ENCODE measurements at regions not wholly inside any gene's neighbourhood (a gene's known extent, or its start where the extent isn't known, plus 50 kb on each side); places are given as distances from the start of the nearest gene placed in this dataset.

DNA sequence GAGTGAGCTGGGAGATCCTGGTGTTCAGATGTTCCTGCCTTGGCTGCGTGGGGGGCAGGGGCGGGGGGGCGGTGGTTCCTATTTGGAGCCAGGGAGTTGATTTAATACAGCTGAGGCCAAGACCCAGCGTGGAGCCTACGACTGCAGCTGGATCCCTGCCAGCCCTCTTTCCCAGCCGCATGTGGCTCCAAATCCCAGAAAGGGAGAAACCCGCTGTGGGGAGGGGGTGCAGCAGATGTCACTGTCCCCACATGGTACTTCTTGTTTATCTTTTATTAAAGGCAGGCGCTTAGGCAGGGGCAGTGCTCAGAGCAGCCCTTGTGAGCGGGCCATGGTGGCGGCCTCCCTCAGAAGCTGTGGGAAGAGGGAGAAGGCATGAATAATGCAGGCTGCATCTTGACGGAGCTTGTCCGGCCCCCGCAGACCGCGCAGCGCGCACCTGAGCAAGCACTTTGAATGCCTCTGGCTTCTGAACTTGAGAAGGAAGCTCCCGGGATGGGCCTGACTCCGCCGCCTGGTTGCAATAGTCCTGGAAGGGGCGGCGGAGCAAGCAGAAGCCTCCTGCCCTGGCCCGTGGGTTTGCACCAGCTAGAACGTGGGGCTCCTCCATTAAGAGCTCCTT lies 112.1 kb downstream of the GLI2 start:
- H3K27ac ChIP-seq = no peak overlapping the region
- DNase-seq (no peak), ATAC-seq (no peak)
- 67 to 76% (median 71%) methylated on average over 23 to 24 of the region's 24 CpGs for WGBS, 3 donors
- H3K4me1 ChIP-seq = no peaks in the 10 kb centered on the region
- intact Hi-C loops (cut with DNase I) = no loop called here
- no peaks in the 10 kb centered on the region for H3K9me3 ChIP-seq
- no peak overlapping the region for H3K4me3 ChIP-seq
- no peaks in the 10 kb centered on the region for H3K36me3 ChIP-seq (ENCODE audit: insufficient read depth in 1 of 2, low read depth in 1 of 2)
- TF ChIP-seq, protein P1, sequence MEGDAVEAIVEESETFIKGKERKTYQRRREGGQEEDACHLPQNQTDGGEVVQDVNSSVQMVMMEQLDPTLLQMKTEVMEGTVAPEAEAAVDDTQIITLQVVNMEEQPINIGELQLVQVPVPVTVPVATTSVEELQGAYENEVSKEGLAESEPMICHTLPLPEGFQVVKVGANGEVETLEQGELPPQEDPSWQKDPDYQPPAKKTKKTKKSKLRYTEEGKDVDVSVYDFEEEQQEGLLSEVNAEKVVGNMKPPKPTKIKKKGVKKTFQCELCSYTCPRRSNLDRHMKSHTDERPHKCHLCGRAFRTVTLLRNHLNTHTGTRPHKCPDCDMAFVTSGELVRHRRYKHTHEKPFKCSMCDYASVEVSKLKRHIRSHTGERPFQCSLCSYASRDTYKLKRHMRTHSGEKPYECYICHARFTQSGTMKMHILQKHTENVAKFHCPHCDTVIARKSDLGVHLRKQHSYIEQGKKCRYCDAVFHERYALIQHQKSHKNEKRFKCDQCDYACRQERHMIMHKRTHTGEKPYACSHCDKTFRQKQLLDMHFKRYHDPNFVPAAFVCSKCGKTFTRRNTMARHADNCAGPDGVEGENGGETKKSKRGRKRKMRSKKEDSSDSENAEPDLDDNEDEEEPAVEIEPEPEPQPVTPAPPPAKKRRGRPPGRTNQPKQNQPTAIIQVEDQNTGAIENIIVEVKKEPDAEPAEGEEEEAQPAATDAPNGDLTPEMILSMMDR (IDR thresholded peaks at IDR 0.05) = no peak
- no peaks in the 10 kb centered on the region for H3K27me3 ChIP-seq (ENCODE audit: insufficient read depth in 3 of 3, low read length in 2 of 3)

DNA sequence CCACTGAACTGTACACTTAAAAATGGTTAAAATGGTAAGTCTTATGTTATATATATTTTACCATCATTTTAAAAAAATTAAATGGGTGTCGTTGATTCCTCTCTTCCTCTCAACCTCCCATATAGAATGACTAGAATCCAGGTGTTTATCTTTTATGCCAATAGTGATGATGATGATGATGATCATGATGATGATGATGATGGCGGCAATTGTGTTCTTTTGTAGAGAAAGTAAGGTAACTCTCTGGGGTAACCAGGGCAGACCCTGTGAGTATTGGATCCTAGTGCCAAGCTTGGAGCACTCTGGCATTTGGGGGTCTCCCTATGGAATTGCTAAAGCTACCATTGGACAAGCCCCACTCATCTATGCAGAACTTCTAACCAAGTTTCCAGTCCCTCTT lies 113.6 kb downstream of the GLI2 start:
- H3K27me3 ChIP-seq (ENCODE audit: insufficient read depth in 3 of 3, low read length in 2 of 3) = no peaks in the 10 kb centered on the region
- intact Hi-C loops (cut with DNase I) = no loop called here
- no peaks in the 10 kb centered on the region for H3K4me1 ChIP-seq
- H3K36me3 ChIP-seq (ENCODE audit: insufficient read depth in 1 of 2, low read depth in 1 of 2) = no peaks in the 10 kb centered on the region
- no peak overlapping the region for H3K27ac ChIP-seq
- H3K4me3 ChIP-seq = no peak overlapping the region
- ATAC-seq = no peak
- WGBS, 3 donors = 96 to 100% (median 99%) methylated on average over 2 of the region's 2 CpGs
- DNase-seq = no peak
- H3K9me3 ChIP-seq = no peaks in the 10 kb centered on the region
- TF ChIP-seq, protein P1 (IDR thresholded peaks at IDR 0.05) = no peak

DNA sequence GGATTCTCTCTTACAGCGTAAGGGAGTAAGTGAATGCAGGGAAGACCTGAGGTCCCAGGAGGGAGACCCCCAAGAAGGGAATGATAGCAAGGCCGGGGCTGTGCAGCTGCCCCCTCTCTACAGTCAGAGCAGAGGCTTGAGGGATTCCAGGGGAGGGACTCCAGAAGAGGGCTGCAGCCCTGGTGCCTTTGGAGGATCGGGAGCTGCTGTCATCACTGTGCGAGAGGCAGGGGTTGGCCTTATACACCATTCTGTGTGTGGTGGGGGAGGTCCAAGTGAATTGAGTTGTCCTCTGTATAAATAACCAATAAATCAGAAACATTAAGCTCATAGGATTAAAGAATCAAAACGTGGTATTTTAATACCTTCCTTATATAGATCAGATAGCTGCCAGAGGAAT lies 114.9 kb downstream of the GLI2 start:
- Histone ChIP-seq H3K9me3 (no peaks in the 10 kb centered on the region), H3K36me3 (ENCODE audit: insufficient read depth in 1 of 2, low read depth in 1 of 2) (no peaks in the 10 kb centered on the region), H3K4me1 (no peaks in the 10 kb centered on the region), H3K27me3 (ENCODE audit: insufficient read depth in 3 of 3, low read length in 2 of 3) (no peaks in the 10 kb centered on the region), H3K27ac (no peak overlapping the region), H3K4me3 (no peak overlapping the region)
- ATAC-seq = no peak
- WGBS, 3 donors = 66 to 74% (median 70%) methylated on average over 5 of the region's 5 CpGs
- TF ChIP-seq, protein P1 (IDR thresholded peaks at IDR 0.05) = no peak
- intact Hi-C loops (cut with DNase I) = loop anchor here in 1 of 2 donors (10.0 kb wide), 1 partner anchor 214 kb away; no protein-coding TSS in a partner anchor
- DNase-seq = no peak

DNA sequence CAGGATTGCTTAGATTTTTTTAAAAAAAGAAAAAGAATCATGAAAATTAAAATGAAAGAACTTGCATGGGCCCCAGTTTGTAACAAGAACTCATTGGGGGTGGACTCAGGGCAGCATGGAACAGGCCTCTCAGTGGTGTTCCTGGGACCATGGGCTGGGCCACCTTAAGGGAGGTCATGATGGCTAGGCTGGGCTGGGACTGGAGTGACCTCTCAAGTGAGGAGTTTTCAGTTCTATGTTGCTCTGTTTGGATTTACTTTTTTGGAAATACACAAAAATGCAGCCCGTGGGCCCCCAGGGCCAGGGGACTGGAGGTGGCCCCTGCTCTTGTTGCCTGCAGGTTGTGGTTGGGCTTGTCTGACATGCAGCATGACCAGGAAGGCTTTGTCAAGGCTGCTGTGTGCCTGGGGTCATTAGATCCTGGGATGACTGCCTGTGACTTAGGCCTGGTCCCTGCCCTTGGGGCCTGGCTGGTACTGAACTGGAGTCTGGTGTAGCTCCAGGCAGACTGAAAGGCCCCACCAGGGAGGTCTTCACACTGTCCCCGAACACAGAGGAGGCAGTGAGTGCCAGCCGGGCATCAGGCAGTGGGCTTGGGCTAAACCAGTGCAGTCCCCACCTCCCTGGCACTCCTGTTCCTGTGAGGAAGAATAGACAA lies 115.6 kb downstream of the GLI2 start:
- no peak overlapping the region for H3K27ac ChIP-seq
- H3K4me1 ChIP-seq = no peaks in the 10 kb centered on the region
- H3K4me3 ChIP-seq = no peak overlapping the region
- TF ChIP-seq, protein P1 (IDR thresholded peaks at IDR 0.05) = no peak
- H3K9me3 ChIP-seq = no peaks in the 10 kb centered on the region
- intact Hi-C loops (cut with DNase I) = loop anchor here in 1 of 2 donors (10.0 kb wide), 1 partner anchor 214 kb away; no protein-coding TSS in a partner anchor
- no peaks in the 10 kb centered on the region for H3K36me3 ChIP-seq (ENCODE audit: insufficient read depth in 1 of 2, low read depth in 1 of 2)
- H3K27me3 ChIP-seq (ENCODE audit: insufficient read depth in 3 of 3, low read length in 2 of 3) = no peaks in the 10 kb centered on the region
- WGBS, 3 donors = 79 to 93% (median 88%) methylated on average over 3 of the region's 3 CpGs
- ATAC-seq (no peak), DNase-seq (no peak)

All from psoas muscle (tissue), 7 donors.